K562 (cell line): ENCODE measurements at regions not wholly inside any gene's neighbourhood (a gene's known extent, or its start where the extent isn't known, plus 50 kb on each side); places are given as distances from the start of the nearest gene placed in this dataset.

Source experiments
- CBX3 ChIP-seq, 2 experiments: IDR thresholded peaks; 1 replicate in 1 of 2; 2 replicates in 1 of 2; pipeline ENCODE4 v1.6.1; 2012; ENCODE audit warnings: inconsistent platforms in 2 of 2, low read length in 2 of 2, borderline replicate concordance in 1 of 2, control low read depth in 1 of 2
- HNRNPL ChIP-seq: fragments of 200-400 bp; formaldehyde crosslinking; IDR thresholded peaks from 2 replicates; pipeline ENCODE4 v1.6.1; 2017; ENCODE audit warnings: low read depth, mild to moderate bottlenecking, low read length
- KAT2B ChIP-seq: IDR thresholded peaks from one replicate; pipeline ENCODE4 v1.6.1; 2012; ENCODE audit warnings: low read depth, mild to moderate bottlenecking, control low read depth, inconsistent platforms, low read length, moderate library complexity
- NONO ChIP-seq, 2 experiments: fragments of 200-400 bp in 1 of 2; fragments of 450-650 bp in 1 of 2; formaldehyde crosslinking in 1 of 2; IDR thresholded peaks; 2 replicates each; pipeline ENCODE4 v1.6.1; 2017; ENCODE audit warnings: low read depth in 2 of 2, mild to moderate bottlenecking in 2 of 2, moderate library complexity in 2 of 2, low read length in 1 of 2
- PHF21A ChIP-seq: fragments of 450-650 bp; IDR thresholded peaks from 2 replicates; pipeline ENCODE4 v1.6.1; 2017; ENCODE audit warnings: low read depth, borderline replicate concordance
- RBM34 ChIP-seq: fragments of 200-400 bp; formaldehyde crosslinking; IDR thresholded peaks from 2 replicates; pipeline ENCODE4 v1.6.1; 2018; ENCODE audit warnings: low read length, borderline replicate concordance; ENCODE audit not compliant: insufficient read depth
- RFX5 ChIP-seq: IDR thresholded peaks from 2 replicates; pipeline ENCODE4 v1.6.1; 2011; ENCODE audit warnings: low read depth, mild to moderate bottlenecking, improper control_type of control experiment, low read length
- SAFB2 ChIP-seq: fragments of 200-400 bp; formaldehyde crosslinking; IDR thresholded peaks from 2 replicates; pipeline ENCODE4 v1.6.1; 2018; ENCODE audit warnings: borderline replicate concordance, low read length, low read depth, moderate library complexity; ENCODE audit not compliant: severe bottlenecking
- SMARCC2 ChIP-seq: fragments of 450-650 bp; IDR thresholded peaks from 2 replicates; pipeline ENCODE4 v1.6.1; 2017; ENCODE audit warnings: antibody characterized with exemption, moderate library complexity, mild to moderate bottlenecking, low read depth
- TBL1XR1 ChIP-seq, 2 experiments: IDR thresholded peaks; 2 replicates each; pipeline ENCODE4 v1.6.1; 2012; ENCODE audit warnings: improper control_type of control experiment in 2 of 2, low read length in 2 of 2, mild to moderate bottlenecking in 1 of 2
- TCFL5 ChIP-seq: fragments of 250-450 bp; sonication (Bioruptor Pico); conservative IDR thresholded peaks from 2 replicates; pipeline ENCODE4 v1.6.1; 2021; ENCODE audit warnings: mild to moderate bottlenecking, moderate library complexity, matching md5 sums
- ZNF274 ChIP-seq: IDR thresholded peaks from 2 replicates; pipeline ENCODE4 v1.6.1; 2011; ENCODE audit warnings: low read depth, mild to moderate bottlenecking, low read length, moderate library complexity, borderline replicate concordance
- TF ChIP-seq, protein P1 (sequence below): fragments of 450-650 bp; IDR thresholded peaks from 2 replicates; pipeline ENCODE4 v1.7.0; 2016; ENCODE audit warnings: borderline replicate concordance
- TF ChIP-seq, protein P2 (sequence below): fragments of 250-450 bp; sonication (Bioruptor Pico); IDR thresholded peaks from 2 replicates; pipeline ENCODE4 v1.4.0; 2020
- TF ChIP-seq, protein P3 (sequence below): sonication (generic); formaldehyde crosslinking; IDR thresholded peaks from 2 replicates; pipeline ENCODE4 v1.8.1; 2022; ENCODE audit warnings: missing genetic modification reagents
- TF ChIP-seq, protein P4 (sequence below): IDR thresholded peaks from 2 replicates; pipeline ENCODE4 v1.6.1; 2011; ENCODE audit not compliant: insufficient read length; ENCODE audit errors: extremely low read depth

DNA sequence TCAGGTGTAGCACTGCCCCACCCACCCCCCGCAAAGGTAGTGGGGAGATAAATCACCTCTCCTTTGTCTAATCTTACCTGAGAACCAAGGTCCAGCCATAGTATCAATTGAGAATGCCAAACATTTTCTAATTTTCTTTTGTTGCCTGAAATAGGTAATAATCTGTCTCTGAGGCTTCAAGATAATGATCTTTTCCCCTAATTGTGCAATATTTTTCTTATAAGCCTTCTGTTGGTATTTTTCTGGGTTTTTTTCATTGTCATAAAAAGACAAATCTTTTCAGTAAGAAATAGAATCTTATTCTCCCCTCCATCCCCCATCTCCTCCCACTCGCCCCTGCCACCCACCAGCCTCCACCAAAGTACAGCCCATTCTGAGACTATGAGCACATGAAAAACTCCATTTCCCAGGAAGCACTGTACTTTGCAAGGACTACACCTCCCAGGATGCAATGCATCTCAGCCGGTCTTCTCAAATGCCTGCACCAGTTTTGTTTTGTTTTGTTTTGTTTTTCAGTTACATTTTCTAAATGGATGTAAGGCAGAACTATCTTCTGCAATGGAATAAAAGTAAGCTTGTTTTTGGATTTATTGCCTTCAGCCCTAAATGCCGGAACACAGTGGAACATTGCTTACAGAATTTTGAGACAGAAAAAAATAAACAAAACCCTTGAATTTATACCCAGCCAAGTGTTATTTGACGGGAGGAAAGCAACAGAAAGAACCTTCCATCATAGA, 268.0 kb downstream of the TFAP2A start (continued):
- TF ChIP-seq CBX3 (IDR thresholded peaks at IDR 0.05; ENCODE audit: borderline replicate concordance in 1 of 2, low read length in 2 of 2), result 0 out of 3 replicates have a peak, but pooled peaks of 1 of the 2 experiments have one; percentile 5
- no peak for TF ChIP-seq NONO (IDR thresholded peaks at IDR 0.05; ENCODE audit: low read depth in 2 of 2, low read length in 1 of 2)
- TF ChIP-seq, protein P1, sequence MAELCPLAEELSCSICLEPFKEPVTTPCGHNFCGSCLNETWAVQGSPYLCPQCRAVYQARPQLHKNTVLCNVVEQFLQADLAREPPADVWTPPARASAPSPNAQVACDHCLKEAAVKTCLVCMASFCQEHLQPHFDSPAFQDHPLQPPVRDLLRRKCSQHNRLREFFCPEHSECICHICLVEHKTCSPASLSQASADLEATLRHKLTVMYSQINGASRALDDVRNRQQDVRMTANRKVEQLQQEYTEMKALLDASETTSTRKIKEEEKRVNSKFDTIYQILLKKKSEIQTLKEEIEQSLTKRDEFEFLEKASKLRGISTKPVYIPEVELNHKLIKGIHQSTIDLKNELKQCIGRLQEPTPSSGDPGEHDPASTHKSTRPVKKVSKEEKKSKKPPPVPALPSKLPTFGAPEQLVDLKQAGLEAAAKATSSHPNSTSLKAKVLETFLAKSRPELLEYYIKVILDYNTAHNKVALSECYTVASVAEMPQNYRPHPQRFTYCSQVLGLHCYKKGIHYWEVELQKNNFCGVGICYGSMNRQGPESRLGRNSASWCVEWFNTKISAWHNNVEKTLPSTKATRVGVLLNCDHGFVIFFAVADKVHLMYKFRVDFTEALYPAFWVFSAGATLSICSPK, result no peak
- TF ChIP-seq PHF21A, result no peak
- no peak for TF ChIP-seq TBL1XR1 (IDR thresholded peaks at IDR 0.05; ENCODE audit: low read length in 2 of 2)
- no peak for TF ChIP-seq ZNF274
- TF ChIP-seq, protein P2, sequence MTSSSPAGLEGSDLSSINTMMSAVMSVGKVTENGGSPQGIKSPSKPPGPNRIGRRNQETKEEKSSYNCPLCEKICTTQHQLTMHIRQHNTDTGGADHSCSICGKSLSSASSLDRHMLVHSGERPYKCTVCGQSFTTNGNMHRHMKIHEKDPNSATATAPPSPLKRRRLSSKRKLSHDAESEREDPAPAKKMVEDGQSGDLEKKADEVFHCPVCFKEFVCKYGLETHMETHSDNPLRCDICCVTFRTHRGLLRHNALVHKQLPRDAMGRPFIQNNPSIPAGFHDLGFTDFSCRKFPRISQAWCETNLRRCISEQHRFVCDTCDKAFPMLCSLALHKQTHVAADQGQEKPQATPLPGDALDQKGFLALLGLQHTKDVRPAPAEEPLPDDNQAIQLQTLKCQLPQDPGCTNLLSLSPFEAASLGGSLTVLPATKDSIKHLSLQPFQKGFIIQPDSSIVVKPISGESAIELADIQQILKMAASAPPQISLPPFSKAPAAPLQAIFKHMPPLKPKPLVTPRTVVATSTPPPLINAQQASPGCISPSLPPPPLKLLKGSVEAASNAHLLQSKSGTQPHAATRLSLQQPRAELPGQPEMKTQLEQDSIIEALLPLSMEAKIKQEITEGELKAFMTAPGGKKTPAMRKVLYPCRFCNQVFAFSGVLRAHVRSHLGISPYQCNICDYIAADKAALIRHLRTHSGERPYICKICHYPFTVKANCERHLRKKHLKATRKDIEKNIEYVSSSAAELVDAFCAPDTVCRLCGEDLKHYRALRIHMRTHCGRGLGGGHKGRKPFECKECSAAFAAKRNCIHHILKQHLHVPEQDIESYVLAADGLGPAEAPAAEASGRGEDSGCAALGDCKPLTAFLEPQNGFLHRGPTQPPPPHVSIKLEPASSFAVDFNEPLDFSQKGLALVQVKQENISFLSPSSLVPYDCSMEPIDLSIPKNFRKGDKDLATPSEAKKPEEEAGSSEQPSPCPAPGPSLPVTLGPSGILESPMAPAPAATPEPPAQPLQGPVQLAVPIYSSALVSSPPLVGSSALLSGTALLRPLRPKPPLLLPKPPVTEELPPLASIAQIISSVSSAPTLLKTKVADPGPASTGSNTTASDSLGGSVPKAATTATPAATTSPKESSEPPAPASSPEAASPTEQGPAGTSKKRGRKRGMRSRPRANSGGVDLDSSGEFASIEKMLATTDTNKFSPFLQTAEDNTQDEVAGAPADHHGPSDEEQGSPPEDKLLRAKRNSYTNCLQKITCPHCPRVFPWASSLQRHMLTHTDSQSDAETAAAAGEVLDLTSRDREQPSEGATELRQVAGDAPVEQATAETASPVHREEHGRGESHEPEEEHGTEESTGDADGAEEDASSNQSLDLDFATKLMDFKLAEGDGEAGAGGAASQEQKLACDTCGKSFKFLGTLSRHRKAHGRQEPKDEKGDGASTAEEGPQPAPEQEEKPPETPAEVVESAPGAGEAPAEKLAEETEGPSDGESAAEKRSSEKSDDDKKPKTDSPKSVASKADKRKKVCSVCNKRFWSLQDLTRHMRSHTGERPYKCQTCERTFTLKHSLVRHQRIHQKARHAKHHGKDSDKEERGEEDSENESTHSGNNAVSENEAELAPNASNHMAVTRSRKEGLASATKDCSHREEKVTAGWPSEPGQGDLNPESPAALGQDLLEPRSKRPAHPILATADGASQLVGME (CRISPR knock-in tag), result no peak
- TF ChIP-seq RFX5, result no peak
- TF ChIP-seq RBM34, result no peak
- no peak for TF ChIP-seq SMARCC2
- TF ChIP-seq KAT2B, result no peak
- TF ChIP-seq, protein P3, sequence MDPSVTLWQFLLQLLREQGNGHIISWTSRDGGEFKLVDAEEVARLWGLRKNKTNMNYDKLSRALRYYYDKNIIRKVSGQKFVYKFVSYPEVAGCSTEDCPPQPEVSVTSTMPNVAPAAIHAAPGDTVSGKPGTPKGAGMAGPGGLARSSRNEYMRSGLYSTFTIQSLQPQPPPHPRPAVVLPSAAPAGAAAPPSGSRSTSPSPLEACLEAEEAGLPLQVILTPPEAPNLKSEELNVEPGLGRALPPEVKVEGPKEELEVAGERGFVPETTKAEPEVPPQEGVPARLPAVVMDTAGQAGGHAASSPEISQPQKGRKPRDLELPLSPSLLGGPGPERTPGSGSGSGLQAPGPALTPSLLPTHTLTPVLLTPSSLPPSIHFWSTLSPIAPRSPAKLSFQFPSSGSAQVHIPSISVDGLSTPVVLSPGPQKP (CRISPR knock-in tag), result no peak
- TF ChIP-seq TCFL5 (CRISPR knock-in tag), result no peak
- no peak for TF ChIP-seq HNRNPL
- TF ChIP-seq SAFB2, result no peak
- TF ChIP-seq, protein P4, sequence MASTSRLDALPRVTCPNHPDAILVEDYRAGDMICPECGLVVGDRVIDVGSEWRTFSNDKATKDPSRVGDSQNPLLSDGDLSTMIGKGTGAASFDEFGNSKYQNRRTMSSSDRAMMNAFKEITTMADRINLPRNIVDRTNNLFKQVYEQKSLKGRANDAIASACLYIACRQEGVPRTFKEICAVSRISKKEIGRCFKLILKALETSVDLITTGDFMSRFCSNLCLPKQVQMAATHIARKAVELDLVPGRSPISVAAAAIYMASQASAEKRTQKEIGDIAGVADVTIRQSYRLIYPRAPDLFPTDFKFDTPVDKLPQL, result no peak
